Putamen (tissue), 1 donor: ENCODE measurements at regions not wholly inside any gene's neighbourhood (a gene's known extent, or its start where the extent isn't known, plus 50 kb on each side); places are given as distances from the start of the nearest gene placed in this dataset.
"Not testable (repeated sequence)": the region's sequence is repeated elsewhere in the genome, so short reads cannot be mapped to it uniquely, and the experiment has no call there.

Experiments
- DNase-seq: peaks from one replicate; pipeline ENCODE4 v3.0.0-alpha.2; 2016; ENCODE audit warnings: low spot score

DNA sequence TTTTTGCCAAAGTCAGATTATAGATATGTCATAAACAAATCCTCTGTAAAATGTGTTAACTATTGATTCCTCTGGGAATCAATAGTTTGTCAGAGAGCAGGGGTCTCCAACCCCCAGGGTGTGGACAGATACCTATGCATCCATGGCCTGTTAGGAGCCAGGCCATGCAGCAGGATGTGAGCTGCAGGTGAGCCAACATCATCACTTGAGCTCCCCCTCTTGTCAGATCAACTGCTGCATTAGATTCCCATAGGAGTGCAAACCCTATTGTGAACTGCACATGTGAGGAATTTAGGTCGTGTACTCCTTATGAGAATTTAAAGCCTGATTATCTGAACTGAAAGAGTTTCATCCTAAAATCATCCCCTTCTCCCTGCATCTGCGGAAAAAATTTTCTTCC, 1365.4 kb downstream of the ARAP2 start:
- no peak for DNase-seq

DNA sequence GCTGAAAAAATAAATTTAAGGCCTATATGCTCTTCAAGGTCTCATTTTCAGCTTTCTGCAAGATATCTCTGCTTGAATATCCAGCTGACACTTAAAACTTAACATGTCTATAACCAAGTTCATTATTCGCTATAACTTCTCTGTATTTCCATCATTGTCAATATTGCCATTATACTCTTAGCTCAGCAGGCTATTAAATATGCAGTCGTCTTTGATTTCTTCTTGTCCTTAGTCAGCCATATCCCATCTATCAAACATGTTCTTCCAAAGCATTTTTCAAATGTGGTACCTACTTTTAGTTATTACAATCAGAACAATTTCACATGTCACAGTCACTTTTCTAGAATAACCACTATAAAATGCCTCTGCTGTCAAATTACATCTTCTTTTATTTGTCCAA, 1364.1 kb downstream of the ARAP2 start:
- no peak for DNase-seq

DNA sequence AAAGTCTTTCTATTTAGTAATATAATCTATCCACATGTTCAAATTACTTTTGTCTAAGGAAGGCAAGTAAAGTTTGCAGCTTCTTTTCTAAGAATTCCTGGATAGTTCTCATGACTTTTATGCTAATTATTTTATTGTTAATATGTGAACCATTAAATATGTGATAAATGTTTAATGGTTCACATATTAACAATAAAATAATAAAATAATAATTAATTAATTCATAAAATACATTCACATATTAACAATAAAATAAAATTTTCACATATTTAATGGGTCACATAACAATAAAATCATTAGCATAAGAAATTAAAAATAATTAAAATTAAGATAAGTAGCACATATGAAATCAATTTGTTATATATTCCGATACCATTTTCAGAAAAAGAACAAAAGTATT, 1352.4 kb downstream of the ARAP2 start:
- no peak for DNase-seq

DNA sequence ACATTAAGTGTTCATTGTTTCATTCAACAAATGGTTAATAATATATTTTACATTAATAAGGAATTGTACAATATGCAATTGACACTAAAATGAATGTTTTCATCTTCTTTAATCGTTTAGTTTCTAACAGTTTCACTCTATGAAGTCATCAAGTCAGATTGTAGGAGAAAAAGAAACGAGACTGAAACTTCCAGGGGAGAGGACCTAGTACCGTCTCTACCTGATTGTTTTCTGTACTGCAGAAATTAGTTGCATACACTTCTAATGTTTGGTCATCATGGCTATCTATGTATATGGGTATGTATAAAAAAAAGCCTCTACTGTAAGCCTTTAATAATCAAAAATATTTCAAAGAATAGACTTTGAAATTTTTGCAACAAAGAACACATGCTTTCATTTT, 1350.9 kb downstream of the ARAP2 start:
- no peak for DNase-seq

DNA sequence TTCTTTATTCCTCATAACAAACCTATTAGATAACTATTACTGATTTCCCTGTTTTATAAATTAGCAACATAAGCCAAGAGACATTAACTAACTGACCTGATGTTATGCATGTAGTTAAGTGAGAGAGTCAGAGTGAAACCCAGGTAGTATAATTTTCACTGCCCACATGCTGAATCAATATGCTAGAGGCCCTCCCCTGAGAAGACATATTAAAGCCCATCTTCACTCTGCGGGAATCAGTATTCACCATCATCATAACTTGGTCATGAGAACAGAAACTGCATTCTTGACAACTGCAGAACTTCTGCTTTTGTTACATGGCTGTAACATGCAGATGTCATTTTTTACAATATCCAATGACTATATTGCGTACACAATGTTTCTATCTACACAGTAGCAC, 1324.3 kb downstream of the ARAP2 start:
- DNase-seq = no peak

DNA sequence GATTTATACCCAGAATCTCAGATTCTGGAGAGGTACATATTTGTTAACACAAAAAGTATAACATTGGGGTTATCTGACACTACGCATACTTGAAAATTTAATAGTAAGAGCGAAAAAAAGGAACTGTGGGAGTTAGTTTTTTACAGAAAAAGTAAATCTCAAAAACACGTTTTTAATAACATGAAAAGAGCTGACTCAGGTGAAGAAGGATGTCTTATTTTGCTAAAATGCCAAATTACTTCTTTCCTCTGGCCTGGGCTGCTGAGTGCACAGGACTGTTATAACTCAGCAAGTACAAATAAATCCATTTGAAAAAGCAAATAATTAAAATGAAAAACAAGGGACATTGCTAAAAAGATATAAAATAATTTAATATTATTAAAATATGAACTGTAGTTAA, 1322.9 kb downstream of the ARAP2 start:
- DNase-seq = no peak

DNA sequence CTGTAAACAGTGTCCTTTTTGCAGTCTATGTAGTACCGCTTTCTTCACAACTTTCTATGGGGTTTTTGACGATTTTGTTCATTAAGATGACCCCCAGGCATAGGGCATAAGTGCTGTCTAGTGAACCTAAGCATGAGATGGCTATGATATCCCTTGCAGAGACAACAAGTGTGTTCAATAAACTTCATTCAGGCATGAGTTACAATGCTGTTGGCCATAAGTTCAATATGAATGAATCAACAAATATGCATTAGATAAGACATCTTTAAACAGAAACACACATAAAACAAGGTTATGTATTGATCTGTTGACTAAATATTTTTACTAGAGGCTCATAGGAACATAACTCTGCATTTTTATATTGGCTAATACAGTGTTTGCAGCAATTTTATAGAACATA, 1322.0 kb downstream of the ARAP2 start:
- DNase-seq = no peak

DNA sequence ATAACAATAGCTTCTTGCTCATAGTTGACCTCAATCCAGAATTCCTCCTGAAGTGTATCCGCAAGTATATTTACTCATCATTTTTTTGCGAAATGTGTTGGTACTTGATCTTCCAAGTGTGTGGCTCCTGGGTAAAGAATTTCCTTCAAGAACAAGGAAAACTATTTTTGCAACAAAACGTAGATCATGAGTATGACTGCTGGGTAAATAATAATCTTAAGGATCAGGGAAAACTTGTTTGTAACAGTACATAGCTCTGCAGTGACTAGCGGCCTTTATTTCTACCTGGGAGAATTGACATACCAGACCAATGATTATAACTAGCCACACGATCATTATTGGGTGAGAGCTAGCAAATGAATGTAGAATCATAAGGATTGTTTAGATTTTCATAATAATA, 1311.7 kb downstream of the ARAP2 start:
- DNase-seq = no peak

DNA sequence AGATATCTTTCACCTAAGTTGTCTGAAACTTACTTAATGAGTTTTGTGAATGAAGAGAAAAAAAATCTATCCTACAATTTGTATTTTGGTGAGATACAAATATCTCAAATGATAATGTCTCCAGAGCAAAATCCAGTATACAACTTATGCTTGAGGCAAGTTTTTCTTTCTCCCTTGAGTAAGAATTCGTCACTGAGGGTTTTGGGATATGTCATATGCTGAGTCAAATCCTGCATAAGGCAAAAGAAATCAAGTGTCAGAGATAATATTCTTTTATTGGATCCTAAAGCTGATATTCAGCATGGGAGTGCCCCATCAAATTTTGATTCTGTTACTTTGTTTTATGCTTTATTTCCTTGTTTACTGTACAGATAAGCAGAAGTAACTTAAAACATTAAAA, 1308.6 kb downstream of the ARAP2 start:
- DNase-seq = no peak

DNA sequence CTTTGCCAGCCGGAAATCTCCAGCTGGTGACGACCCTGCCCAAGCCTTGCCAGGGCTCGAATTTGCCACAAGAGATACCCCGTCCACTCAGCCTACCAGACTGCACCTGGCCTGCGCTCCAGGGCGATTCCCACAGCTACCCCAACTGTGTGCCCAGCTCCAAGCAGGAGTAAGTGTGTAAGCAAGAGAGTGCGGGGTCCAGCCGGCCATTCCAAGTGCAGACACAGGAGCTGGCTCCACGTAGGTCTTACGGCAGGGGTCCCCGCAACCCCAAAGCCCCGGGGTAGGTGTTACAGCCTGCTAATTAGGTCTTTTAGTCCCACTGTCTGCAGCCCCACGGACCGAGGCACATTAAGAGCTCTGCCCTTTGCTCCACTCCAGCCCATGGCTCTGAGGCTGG, 1305.2 kb downstream of the ARAP2 start:
- DNase-seq = no peak

DNA sequence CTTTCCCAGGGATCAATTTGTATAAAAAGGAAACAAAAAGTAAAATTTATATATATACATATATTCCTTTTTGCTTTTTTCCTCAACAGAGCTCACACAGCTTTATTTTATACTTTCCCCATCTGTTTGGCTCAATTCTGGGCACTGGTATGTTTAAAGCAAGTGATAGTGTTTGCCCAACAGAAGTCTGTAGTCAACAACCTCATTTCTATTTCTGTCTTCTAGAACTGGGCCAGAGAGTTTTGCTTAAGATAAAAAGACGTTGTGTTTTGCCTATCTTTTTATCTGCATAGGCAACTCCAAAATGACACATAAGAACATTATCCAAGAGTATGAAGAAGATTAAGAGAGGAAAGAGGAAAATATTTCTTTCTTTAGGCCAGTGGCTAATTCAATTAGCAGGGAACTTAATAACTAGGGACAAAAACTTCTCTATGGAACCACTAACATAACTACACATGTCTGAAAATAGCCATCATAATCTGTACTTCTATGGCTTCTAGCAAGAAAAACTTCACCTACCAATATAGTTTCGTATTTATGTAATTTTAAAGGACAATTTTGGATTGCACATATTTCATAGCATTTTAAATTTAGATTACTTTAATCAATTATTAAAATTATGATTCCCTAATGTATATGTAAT, 1300.5 kb downstream of the ARAP2 start:
- no peak for DNase-seq

DNA sequence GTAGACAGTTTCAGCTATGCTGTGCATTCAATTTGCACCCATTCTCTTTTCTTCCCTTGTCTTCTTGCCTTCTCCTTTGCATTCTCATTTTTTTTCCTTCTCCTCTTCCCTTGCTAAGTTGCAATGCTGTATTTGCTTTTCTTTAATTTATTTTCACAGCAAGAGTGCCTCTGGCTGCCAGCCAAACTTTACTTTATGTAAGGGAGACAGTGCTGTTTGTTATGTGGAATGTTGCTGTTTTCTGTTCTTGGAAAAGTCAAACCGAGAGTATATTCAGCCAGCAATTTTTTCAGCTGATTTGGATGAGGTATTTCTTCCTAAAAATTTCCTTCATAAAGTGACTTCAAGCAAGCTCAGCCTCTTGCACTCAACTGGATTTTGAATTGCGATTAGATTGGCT, 1293.4 kb downstream of the ARAP2 start:
- DNase-seq = no peak

DNA sequence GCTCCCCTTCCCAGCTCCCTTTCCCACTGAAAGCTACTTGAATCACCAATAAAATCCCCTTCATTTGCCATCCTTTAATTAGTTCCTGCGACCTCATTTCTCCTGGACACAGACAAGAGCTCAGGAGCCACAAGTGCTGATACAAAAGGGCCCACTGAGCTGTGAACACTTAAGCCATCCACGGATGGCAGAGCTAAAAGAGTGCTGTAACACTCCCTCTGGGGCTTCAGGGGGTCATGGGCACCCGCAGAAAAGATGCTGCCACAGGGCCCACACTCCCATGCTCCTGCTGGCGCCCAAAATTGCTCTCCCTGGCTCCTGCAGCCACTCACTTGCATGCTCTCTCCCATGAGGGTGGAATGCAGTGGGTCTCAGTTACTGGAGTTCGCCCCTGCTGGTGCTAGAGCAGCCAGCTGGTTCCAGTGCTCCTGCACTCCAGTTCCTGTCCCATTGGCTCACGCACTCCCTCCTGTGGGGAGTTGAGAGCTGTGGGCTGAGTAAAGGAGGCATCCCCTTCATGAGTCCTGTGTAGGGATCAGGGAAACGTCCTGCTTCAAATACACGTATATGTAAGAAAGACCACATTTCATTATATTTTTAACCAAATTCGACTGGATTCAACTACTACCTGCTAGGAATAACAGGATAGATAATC, 1291.0 kb downstream of the ARAP2 start:
- no peak for DNase-seq

DNA sequence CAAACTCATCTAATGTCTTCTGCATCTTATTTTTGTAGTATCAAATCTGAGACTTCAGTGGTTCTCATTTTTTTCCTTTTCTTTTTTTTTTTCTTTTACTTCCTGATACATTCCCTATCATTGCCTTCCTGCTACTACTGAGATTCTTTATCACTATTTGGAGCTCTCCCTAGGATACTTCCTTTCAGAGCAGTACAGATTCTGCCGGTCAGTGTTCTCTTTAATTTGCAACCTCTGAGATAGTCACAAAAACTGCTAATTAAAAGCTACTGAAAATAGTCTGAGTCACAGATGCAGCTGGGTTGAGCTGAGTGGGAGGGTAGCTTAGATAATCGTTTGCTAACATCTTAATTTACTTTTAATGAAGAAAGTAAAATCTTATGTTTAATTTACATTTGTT, 1279.7 kb downstream of the ARAP2 start:
- no peak for DNase-seq

DNA sequence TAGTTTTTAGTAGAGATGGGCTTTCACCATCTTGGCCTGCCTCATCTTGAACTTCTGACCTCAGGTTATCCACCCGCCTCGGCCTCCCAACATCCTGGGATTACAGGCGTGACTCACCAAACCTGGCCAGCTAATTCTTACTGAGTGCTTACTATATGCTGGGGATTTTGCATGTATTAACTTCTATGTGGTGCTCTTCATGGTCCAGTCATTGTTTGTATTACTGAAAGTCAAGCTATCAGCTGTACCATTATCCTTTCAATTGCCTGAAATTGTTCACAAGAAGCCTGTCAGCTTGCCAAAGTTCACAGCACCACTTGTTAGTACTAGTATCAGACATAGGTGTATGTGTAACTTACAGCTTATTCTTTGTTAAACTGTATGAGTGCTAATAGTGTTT, 1272.1 kb downstream of the ARAP2 start:
- DNase-seq = no peak

DNA sequence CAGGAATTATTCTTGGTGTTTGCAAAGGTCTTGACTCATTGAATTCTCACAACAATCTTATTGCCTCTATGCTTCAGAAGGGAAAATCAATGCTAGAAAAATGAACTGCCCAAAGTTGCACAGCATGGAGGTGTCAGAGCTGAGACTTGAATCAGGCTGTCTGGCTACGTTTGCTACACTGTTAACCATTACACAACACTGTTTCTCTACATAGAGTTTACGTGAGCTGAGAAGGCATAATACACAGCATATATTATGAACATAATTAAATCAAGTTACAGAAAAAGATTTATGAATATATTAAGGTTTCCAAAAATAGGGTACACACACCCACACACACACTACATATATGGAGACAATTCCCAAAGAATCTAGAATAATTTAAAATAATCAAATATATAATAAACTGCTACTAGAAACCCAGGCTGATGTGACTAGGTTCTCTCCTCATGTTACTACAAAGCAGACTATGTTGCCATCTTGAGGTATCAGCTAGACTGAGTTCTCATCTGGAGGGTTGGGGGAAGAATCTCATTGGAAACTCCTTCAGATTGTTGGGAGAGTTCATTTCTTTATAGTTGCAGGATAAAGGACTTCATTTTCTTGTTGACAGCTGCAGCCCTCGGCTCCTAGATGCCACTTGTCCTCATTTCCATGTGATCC, 1270.5 kb downstream of the ARAP2 start:
- DNase-seq = no peak

DNA sequence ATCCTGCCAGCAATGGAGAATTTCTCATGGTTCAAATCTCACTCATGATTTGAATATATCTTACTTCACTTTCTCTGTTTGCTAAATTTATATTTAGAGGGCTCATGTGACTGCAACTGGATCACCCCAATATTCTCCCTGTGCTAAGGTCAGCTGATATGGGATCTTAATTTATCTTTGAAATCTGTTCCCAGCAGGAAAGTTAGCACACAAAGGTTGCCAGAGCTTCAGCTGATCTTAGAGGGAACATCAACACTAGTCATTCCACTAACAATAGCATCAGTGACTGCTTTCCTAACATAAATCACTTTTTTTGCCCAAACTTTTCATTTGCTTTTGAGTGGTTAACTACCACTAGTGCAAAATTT, 1270.0 kb downstream of the ARAP2 start:
- no peak for DNase-seq

DNA sequence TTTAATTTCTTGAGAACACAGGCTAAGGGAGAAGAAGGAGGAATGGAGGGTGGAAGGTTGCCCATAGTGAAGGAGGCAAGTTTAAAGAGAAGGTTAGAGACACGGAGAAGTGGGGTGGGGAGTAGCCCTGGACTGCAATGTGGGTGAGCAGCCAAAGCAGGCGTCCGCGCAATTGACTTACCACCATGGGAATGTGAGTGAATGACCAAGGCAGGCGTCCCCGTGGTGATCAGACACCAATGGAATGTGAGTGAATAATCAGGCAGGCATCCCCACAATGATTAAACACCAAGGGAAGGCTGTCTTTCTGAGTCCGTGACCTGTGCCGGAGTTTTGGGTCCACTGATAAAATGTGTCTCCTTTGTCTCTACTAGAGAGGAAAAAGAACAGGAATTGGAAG, 1223.1 kb downstream of the ARAP2 start:
- DNase-seq = not testable (repeated sequence)

DNA sequence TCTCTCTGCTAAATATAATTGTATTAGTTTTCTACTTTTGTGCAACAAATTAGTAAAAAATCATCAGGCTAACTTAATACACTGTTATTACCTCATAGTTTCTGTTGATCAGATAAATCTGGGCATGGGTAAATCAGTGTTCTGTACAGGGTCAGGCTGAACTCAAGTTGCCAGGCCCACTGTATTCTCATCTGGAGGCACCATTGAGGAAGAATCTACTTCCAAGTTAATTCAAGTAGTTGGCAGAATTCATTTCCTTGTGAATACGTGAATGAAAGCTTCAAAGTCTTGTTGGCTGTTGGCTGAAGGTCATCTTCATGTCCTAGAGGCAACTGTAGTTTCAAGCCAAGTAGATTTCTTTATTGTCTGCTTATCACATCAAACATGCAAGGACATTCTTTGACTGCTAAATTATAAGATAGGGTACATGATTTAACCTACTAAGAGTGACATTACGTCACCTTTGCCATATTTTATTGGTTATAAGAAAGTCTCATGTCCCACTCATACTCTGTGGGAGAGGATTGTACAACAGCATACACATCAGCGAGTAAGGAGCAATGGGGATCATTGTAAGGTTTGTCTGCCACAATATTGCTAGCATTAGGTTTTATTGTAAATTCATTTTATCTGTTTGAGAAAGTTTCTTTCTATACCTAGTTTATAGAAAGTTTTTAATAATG, 1219.0 kb downstream of the ARAP2 start:
- DNase-seq = no peak

DNA sequence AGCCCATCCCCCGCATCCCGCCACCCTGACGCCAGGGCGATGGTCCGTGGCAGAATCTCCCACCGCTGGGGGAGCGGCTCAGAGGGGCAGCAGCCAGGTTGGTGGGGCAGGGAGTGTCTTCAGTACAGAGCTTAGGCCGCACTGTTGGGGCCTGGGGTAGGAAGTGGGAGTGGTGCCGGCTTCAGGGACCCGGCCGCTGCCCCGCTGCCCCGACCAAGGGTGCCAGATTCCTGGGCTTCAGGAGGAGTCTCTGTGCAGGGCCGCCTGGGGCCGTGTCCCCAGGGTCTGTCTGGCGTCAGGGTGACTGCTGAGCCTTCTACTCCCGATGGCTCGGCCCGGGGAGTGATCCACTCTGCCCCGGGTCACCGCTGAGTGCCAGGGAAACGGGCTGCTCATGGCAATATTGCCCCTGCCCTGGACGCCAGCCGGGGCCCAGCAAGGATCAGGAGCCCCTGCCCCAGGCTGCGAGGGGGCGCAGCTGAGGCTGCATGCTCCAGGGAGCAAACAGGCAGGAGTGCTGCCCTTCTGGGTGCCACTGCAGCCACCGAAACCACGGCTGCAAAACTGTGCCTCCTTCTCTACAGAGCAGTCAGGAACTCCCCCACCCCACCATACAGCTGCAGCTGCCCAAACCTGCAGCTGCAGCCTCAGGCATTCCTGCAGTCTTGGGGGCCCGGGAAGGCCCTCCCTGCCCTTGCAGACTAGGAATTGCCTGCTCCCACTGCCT, 1206.1 kb downstream of the ARAP2 start:
- DNase-seq = no peak

DNA sequence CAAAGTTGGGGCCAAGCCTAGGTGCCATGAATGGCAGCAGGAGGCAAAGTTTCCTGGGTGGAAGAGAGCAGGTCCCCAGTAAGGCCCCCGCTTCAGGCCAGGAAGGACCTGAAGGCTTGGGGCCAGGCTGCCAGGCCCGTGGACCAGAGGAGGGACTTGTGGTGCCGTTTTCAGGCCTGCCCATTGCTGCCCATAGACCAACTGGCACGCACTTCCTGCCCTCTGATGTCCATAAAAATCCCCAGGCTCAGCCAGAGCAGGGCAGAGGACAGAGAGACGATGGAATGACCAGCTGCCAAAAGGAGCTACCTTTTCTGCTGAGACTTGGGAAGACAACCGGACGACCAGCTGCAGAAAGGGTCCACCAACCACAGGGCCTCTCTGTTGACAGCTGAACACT, 1205.5 kb downstream of the ARAP2 start:
- DNase-seq = no peak

DNA sequence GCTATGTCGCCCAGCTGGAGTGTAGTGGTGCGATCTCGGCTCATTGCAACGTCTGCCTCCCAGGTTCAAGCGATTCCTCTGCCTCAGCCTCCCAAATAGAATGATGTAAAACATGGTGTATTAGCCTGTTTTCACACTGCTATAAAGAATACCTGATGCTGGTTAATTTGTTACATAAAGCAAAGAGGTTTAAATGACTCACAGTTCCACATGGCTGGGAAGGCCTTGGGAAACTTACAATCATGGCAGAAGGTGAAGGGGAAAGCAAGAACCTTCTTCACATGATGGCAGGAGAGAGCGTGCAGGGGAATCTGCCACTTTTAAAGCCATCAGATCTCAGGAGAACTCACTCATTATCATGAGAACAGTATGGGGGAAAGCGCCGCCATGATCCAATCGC, 1191.8 kb downstream of the ARAP2 start:
- no peak for DNase-seq
